RWPE1 (cell line): ENCODE measurements at regions not wholly inside any gene's neighbourhood (a gene's known extent, or its start where the extent isn't known, plus 50 kb on each side); places are given as distances from the start of the nearest gene placed in this dataset.

Experiments
- CTCF ChIA-PET: fragments of 350-600 bp; sonication (Branson Sonifier 250); formaldehyde crosslinking; extraction: SDS; loops from one replicate; lab custom pipeline; 2021; lab: Yijun Ruan, JAX
- POLR2A ChIA-PET: fragments of 400-600 bp; formaldehyde crosslinking; extraction: SDS; loops from one replicate; lab custom pipeline; 2020; ENCODE audit warnings: antibody characterized with exemption; ENCODE audit not compliant: low non-redundant PET; lab: Yijun Ruan, JAX
- DNase-seq: peaks from one replicate; pipeline ENCODE4 v3.0.0; 2012; ENCODE audit warnings: low spot score
- H3K27ac ChIP-seq: fragments of 450-650 bp; 2 replicates; pipeline ENCODE4 v1.5.1; 2017
- TF ChIP-seq, protein P1 (sequence below): fragments of 450-650 bp; conservative IDR thresholded peaks from 2 replicates; pipeline ENCODE4 v1.5.1; 2017; ENCODE audit warnings: low read depth, mild to moderate bottlenecking

DNA sequence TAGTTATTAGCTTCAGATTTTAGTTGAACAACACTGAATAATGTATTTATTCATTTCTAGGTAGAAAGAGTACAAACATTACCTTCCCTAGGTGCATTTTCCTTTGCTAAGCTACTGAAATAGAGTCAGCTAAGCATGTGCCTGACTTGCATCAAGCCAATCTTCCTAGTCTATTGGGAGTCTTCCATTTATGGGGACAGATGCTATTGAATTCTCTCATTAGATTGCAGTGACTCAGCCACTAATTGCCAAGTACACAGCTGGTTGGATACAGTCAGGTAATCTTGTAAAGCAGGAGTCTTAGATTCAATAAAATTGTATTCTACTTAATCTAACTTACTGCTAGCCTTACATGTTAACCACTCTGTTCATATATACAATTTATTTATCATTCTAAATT, 55.2 kb upstream of the RPS13 start:
- DNase-seq: no peak
- no peak overlapping the region for H3K27ac ChIP-seq
- POLR2A ChIA-PET: no interaction called here
- CTCF ChIA-PET: no interaction called here
- TF ChIP-seq, protein P1, sequence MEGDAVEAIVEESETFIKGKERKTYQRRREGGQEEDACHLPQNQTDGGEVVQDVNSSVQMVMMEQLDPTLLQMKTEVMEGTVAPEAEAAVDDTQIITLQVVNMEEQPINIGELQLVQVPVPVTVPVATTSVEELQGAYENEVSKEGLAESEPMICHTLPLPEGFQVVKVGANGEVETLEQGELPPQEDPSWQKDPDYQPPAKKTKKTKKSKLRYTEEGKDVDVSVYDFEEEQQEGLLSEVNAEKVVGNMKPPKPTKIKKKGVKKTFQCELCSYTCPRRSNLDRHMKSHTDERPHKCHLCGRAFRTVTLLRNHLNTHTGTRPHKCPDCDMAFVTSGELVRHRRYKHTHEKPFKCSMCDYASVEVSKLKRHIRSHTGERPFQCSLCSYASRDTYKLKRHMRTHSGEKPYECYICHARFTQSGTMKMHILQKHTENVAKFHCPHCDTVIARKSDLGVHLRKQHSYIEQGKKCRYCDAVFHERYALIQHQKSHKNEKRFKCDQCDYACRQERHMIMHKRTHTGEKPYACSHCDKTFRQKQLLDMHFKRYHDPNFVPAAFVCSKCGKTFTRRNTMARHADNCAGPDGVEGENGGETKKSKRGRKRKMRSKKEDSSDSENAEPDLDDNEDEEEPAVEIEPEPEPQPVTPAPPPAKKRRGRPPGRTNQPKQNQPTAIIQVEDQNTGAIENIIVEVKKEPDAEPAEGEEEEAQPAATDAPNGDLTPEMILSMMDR: no peak

DNA sequence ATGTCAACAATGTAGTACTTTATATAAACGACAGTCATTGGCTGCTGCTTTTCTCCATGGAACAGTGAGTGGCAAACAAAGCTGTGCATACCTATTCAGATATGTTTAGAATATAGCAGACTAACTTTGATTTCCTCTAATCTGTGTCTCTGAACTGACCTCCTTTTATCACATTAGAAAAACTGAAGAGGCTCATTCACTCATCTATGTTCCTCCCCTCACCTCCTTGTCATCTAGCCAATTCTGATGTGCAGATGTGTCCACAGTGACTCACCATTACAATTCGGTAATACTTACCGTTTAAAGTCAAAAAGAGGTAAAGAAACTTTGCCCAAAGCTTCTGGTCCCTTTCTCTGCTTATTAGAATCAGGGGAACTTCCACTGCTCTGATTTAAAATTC, 51.5 kb upstream of the RPS13 start:
- TF ChIP-seq, protein P1: no peak
- no peak overlapping the region for H3K27ac ChIP-seq
- POLR2A ChIA-PET: no interaction called here
- CTCF ChIA-PET: no interaction called here
- DNase-seq: peak; percentile 44
